ENCODE measurements at regions not wholly inside any gene's neighbourhood (a gene's known extent, or its start where the extent isn't known, plus 50 kb on each side); places are given as distances from the start of the nearest gene placed in this dataset.

GRCh38 chr1:37423810-37424209 lies 50.6 kb upstream of the ZC3H12A start:
- H3K4me1 ChIP-seq (replicated peaks in 1 of 2), result no peaks in the 10 kb centered on the region
- intact Hi-C loops (cut with DNase I), result no loop called here
- 78 to 90% (median 83%) methylated on average over 9 of the region's 9 CpGs for WGBS, 4 donors
- H3K9me3 ChIP-seq (replicated peaks in 1 of 3), result no peaks in the 10 kb centered on the region
- no peak for TF ChIP-seq POLR2A (IDR thresholded peaks at IDR 0.05)
- TF ChIP-seq, protein P1, sequence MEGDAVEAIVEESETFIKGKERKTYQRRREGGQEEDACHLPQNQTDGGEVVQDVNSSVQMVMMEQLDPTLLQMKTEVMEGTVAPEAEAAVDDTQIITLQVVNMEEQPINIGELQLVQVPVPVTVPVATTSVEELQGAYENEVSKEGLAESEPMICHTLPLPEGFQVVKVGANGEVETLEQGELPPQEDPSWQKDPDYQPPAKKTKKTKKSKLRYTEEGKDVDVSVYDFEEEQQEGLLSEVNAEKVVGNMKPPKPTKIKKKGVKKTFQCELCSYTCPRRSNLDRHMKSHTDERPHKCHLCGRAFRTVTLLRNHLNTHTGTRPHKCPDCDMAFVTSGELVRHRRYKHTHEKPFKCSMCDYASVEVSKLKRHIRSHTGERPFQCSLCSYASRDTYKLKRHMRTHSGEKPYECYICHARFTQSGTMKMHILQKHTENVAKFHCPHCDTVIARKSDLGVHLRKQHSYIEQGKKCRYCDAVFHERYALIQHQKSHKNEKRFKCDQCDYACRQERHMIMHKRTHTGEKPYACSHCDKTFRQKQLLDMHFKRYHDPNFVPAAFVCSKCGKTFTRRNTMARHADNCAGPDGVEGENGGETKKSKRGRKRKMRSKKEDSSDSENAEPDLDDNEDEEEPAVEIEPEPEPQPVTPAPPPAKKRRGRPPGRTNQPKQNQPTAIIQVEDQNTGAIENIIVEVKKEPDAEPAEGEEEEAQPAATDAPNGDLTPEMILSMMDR (IDR thresholded peaks at IDR 0.05), result no peak
- no peak overlapping the region for H3K4me3 ChIP-seq
- H3K36me3 ChIP-seq (replicated peaks in 1 of 2), result no peaks in the 10 kb centered on the region
- no peak for DNase-seq
- no peaks in the 10 kb centered on the region for H3K27me3 ChIP-seq
- no peak overlapping the region for H3K27ac ChIP-seq

GRCh38 chr1:37424523-37424922 lies 49.9 kb upstream of the ZC3H12A start:
- TF ChIP-seq, protein P1 (IDR thresholded peaks at IDR 0.05), result no peak
- TF ChIP-seq POLR2A (IDR thresholded peaks at IDR 0.05), result no peak
- intact Hi-C loops (cut with DNase I), result no loop called here
- DNase-seq, result no peak
- WGBS, 4 donors, result 25 to 33% (median 30%) methylated on average over 1 of the region's 1 CpG
- Histone ChIP-seq H3K4me3 (no peak overlapping the region), H3K9me3 (replicated peaks in 1 of 3) (no peaks in the 10 kb centered on the region), H3K4me1 (replicated peaks in 1 of 2) (no peaks in the 10 kb centered on the region), H3K27ac (no peak overlapping the region), H3K36me3 (replicated peaks in 1 of 2) (no peaks in the 10 kb centered on the region), H3K27me3 (no peaks in the 10 kb centered on the region)

Small RNA genes lying in the stretch of these regions (microRNA-seq; reads per million reads assigned to microRNA genes)
- 0 reads per million in 3 donors for gene MIR4255

Small RNA genes lying in the stretch of these regions (small RNA-seq; reads per million reads assigned to genes)
- gene MIR4255, result 0 reads per million in 2 donors
- gene RNA5SP43, result 0 to 0.08 reads per million in 2 donors
- 0 reads per million in 2 donors for gene RNU6-636P
- gene RPS29P6, result 0 reads per million in 2 donors
